Adrenal gland (tissue), 9 donors: ENCODE measurements at regions not wholly inside any gene's neighbourhood (a gene's known extent, or its start where the extent isn't known, plus 50 kb on each side); places are given as distances from the start of the nearest gene placed in this dataset.

Source experiments
- DNase-seq, 7 donors: peaks; one replicate each; pipeline ENCODE4 v3.0.0-alpha.2; 2019 to 2020
- H3K27ac ChIP-seq, 5 donors: fragments of 200-600 bp; sonication (generic) in 4 of 5; 1 replicate in 3 of 5; 2 replicates in 2 of 5; pipeline versions ENCODE4 v1.5.1 to v1.8.0; 2016 to 2020; ENCODE audit warnings: mild to moderate bottlenecking in 1 of 5
- H3K27me3 ChIP-seq: fragments of 200-600 bp; 2 replicates; pipeline ENCODE4 v1.8.0; 2021
- H3K36me3 ChIP-seq, 2 donors: fragments of 200-600 bp; replicated peaks in 1 of 2; 1 replicate in 1 of 2; 2 replicates in 1 of 2; pipeline versions ENCODE4 v1.5.1 to v1.8.0; 2018 to 2022
- H3K4me1 ChIP-seq, 2 donors: fragments of 200-600 bp; replicated peaks in 1 of 2; 1 replicate in 1 of 2; 2 replicates in 1 of 2; pipeline versions ENCODE4 v1.5.1 to v1.8.0; 2018 to 2021
- H3K4me3 ChIP-seq, 4 donors: fragments of 200-600 bp; sonication (generic) in 3 of 4; one replicate each; pipeline ENCODE4 v1.5.1; 2016 to 2018
- H3K9me3 ChIP-seq, 3 donors: fragments of 200-600 bp; sonication (generic) in 1 of 3; replicated peaks in 1 of 3; 1 replicate in 2 of 3; 2 replicates in 1 of 3; pipeline versions ENCODE4 v1.5.1 to v1.8.0; 2016 to 2021
- CTCF ChIP-seq, 6 experiments: fragments of 450-650 bp in 4 of 6; fragments of 200-600 bp in 2 of 6; sonication (generic) in 1 of 6; IDR thresholded peaks; 1 replicate in 5 of 6; 2 replicates in 1 of 6; pipeline versions ENCODE4 v1.5.1 to v1.8.0; 2016 to 2021; ENCODE audit warnings: antibody characterized with exemption in 6 of 6, mild to moderate bottlenecking in 2 of 6, moderate library complexity in 1 of 6
- POLR2A ChIP-seq, 2 donors: fragments of 450-650 bp; IDR thresholded peaks; one replicate each; pipeline ENCODE4 v1.6.1; 2017; ENCODE audit warnings: antibody characterized with exemption in 2 of 2, mild to moderate bottlenecking in 2 of 2, moderate library complexity in 1 of 2
- WGBS, 4 donors: extraction: QIAGEN DNeasy Blood & Tissue Kit in 2 of 4; methylation state at CpG; one replicate each; pipeline versions ENCODE4 v1.1.5 to v1.1.7; 2013 to 2017; 5-methylcytosine and 5-hydroxymethylcytosine counted together
- intact Hi-C, 2 donors: fragments of 100-400 bp; cut with DNase I; formaldehyde crosslinking; loops; one replicate each; pipeline versions ENCODE4 v1.14.1 to v1.15.0; 2022 to 2023
- donor health status: healthy with polysubstance abuse.
- donor health status: Bipolar disorder and iron deficiency.
- donor health status: DM: yes; HTN: yes; CAD: no.
- donor health status: DM: no; HTN: no; CAD: no.
- donor health status: DM: no; HTN: no; CAD: no.

- WGBS, 4 donors = 89 to 91% (median 91%) methylated on average over 5 of the region's 5 CpGs
- no peak for TF ChIP-seq CTCF (IDR thresholded peaks at IDR 0.05)
- Histone ChIP-seq H3K4me3 (no peak overlapping the region), H3K4me1 (no peaks in the 10 kb centered on the region), H3K27me3 (no peaks in the 10 kb centered on the region), H3K9me3 (no peaks in the 10 kb centered on the region), H3K27ac (no peak overlapping the region), H3K36me3 (no peaks in the 10 kb centered on the region)
- DNase-seq = no peak
- intact Hi-C loops = no loop called here
These were observed 1365.5 kb upstream of the CDH9 start for GRCh38 chr5:28403846-28404245.

- WGBS, 4 donors = 74 to 82% (median 79%) methylated on average over 3 of the region's 3 CpGs
- no peak overlapping the region for H3K4me3 ChIP-seq
- no peaks in the 10 kb centered on the region for H3K27me3 ChIP-seq
- intact Hi-C loops = no loop called here
- H3K36me3 ChIP-seq = no peaks in the 10 kb centered on the region
- H3K9me3 ChIP-seq = no peaks in the 10 kb centered on the region
- TF ChIP-seq POLR2A (IDR thresholded peaks at IDR 0.05) (no peak), CTCF (IDR thresholded peaks at IDR 0.05) (no peak)
- no peak overlapping the region for H3K27ac ChIP-seq
- H3K4me1 ChIP-seq = no peaks in the 10 kb centered on the region
- DNase-seq = no peak
These were observed 1364.4 kb upstream of the CDH9 start for GRCh38 chr5:28402590-28403301.

- no peak overlapping the region for H3K4me3 ChIP-seq
- intact Hi-C loops = no loop called here
- 80 to 87% (median 84%) methylated on average over 2 of the region's 2 CpGs for WGBS, 4 donors
- H3K9me3 ChIP-seq = no peaks in the 10 kb centered on the region
- TF ChIP-seq POLR2A (IDR thresholded peaks at IDR 0.05) (no peak), CTCF (IDR thresholded peaks at IDR 0.05) (no peak)
- no peaks in the 10 kb centered on the region for H3K27me3 ChIP-seq
- H3K27ac ChIP-seq = no peak overlapping the region
- DNase-seq = no peak
- no peaks in the 10 kb centered on the region for H3K36me3 ChIP-seq
- no peaks in the 10 kb centered on the region for H3K4me1 ChIP-seq
These were observed 1361.7 kb upstream of the CDH9 start for GRCh38 chr5:28400076-28400475.

GRCh38 chr5:28399211-28399610, 1360.8 kb upstream of the CDH9 start:
- no peak for DNase-seq
- Histone ChIP-seq H3K9me3 (no peaks in the 10 kb centered on the region), H3K4me1 (no peaks in the 10 kb centered on the region), H3K27ac (no peak overlapping the region), H3K4me3 (no peak overlapping the region), H3K27me3 (no peaks in the 10 kb centered on the region), H3K36me3 (no peaks in the 10 kb centered on the region)
- no peak for TF ChIP-seq CTCF (IDR thresholded peaks at IDR 0.05)
- no peak for TF ChIP-seq POLR2A (IDR thresholded peaks at IDR 0.05)
- intact Hi-C loops = no loop called here
